Natural killer cell (primary cell): ENCODE measurements at regions not wholly inside any gene's neighbourhood (a gene's known extent, or its start where the extent isn't known, plus 50 kb on each side); places are given as distances from the start of the nearest gene placed in this dataset.

Experiments used
- ATAC-seq, 3 donors: fragments of 150-1000 bp in 2 of 3; fragments of 200-7000 bp in 1 of 3; cut with Tn5 transposase; 1 replicate in 1 of 3; 2 replicates in 2 of 3; pipeline ENCODE4 v1.10.0; 2021; ENCODE audit warnings: mild to moderate bottlenecking in 2 of 3, moderate library complexity in 2 of 3
- DNase-seq, 2 donors: peaks; one replicate each; pipeline versions ENCODE4 v3.0.0 to v3.0.0-alpha.2; 2013 to 2021; ENCODE audit warnings: mixed read lengths in 1 of 2
- H3K27ac ChIP-seq: one replicate; pipeline ENCODE4 v1.5.1; 2013; ENCODE audit warnings: mild to moderate bottlenecking, low read length
- H3K27me3 ChIP-seq: one replicate; pipeline ENCODE4 v1.6.1; 2013; ENCODE audit warnings: low read length; ENCODE audit not compliant: control insufficient read depth, insufficient read depth
- H3K36me3 ChIP-seq: one replicate; pipeline ENCODE4 v1.6.1; 2013; ENCODE audit warnings: low read length; ENCODE audit not compliant: control insufficient read depth, insufficient read depth
- H3K4me1 ChIP-seq: one replicate; pipeline ENCODE4 v1.6.1; 2013; ENCODE audit warnings: low read length; ENCODE audit not compliant: control insufficient read depth, insufficient read depth
- H3K4me3 ChIP-seq: one replicate; pipeline ENCODE4 v1.5.1; 2013; ENCODE audit warnings: low read length
- H3K9me3 ChIP-seq: one replicate; pipeline ENCODE4 v1.6.1; 2013; ENCODE audit warnings: low read length; ENCODE audit not compliant: control insufficient read depth, insufficient read depth
- H3K27ac Mint-ChIP-seq, 2 donors: one replicate each; pipeline ENCODE4 v1.8.0; 2022; ENCODE audit warnings: mild to moderate bottlenecking in 2 of 2, mixed read lengths in 2 of 2, moderate library complexity in 1 of 2
- H3K27me3 Mint-ChIP-seq, 2 donors: one replicate each; pipeline ENCODE4 v1.8.0; 2022; ENCODE audit warnings: low read depth in 2 of 2, mixed read lengths in 2 of 2
- H3K36me3 Mint-ChIP-seq: one replicate; pipeline ENCODE4 v1.8.0; 2022; ENCODE audit warnings: mixed read lengths
- H3K4me1 Mint-ChIP-seq, 2 donors: one replicate each; pipeline ENCODE4 v1.8.0; 2022; ENCODE audit warnings: mixed read lengths in 2 of 2
- H3K4me3 Mint-ChIP-seq: one replicate; pipeline ENCODE4 v1.8.0; 2022; ENCODE audit warnings: mild to moderate bottlenecking, moderate library complexity, mixed read lengths
- H3K9me3 Mint-ChIP-seq, 2 donors: one replicate each; pipeline ENCODE4 v1.8.0; 2022; ENCODE audit warnings: mixed read lengths in 2 of 2
- CTCF ChIP-seq: fragments of 200-600 bp; IDR thresholded peaks from one replicate; pipeline ENCODE4 v1.8.0; 2022; ENCODE audit warnings: antibody characterized with exemption
- WGBS: methylation state at CpG from one replicate; pipeline ENCODE4 v1.1.7; 2013; ENCODE audit warnings: missing lambda C conversion rate; ENCODE audit not compliant: insufficient coverage; 5-methylcytosine and 5-hydroxymethylcytosine counted together
- intact Hi-C: fragments of 100-400 bp; cut with micrococcal nuclease; formaldehyde crosslinking; loops from one replicate; pipeline ENCODE4 v1.14.2; 2022

GRCh38 chr16:65283181-65283651 is 161.4 kb upstream of the CDH11 start:
- Histone ChIP-seq H3K9me3 (peaks cover 5% of the 10 kb centered on the region), H3K27ac (no peak overlapping the region), H3K27me3 (no peaks in the 10 kb centered on the region), H3K4me3 (no peak overlapping the region), H3K36me3 (no peaks in the 10 kb centered on the region), H3K4me1 (no peaks in the 10 kb centered on the region)
- Mint-ChIP-seq H3K4me1 (no peaks in the 10 kb centered on the region), H3K4me3 (no peak overlapping the region), H3K27ac (no peak overlapping the region), H3K27me3 (no peaks in the 10 kb centered on the region), H3K9me3 (peaks cover 0 to 2% of the 10 kb centered on the region in 2 donors), H3K36me3 (no peaks in the 10 kb centered on the region)
- no peak for TF ChIP-seq CTCF
- 39% methylated on average over 3 of the region's 3 CpGs for WGBS
- no peak for ATAC-seq
- intact Hi-C loops = no loop called here
- DNase-seq = no peak

- no peak for TF ChIP-seq CTCF
- Mint-ChIP-seq H3K27me3 (no peaks in the 10 kb centered on the region), H3K4me3 (no peak overlapping the region), H3K36me3 (no peaks in the 10 kb centered on the region), H3K27ac (no peak overlapping the region), H3K9me3 (peaks cover 4 to 5% of the 10 kb centered on the region in 2 donors), H3K4me1 (no peaks in the 10 kb centered on the region)
- no peak for DNase-seq
- no peak for ATAC-seq
- Histone ChIP-seq H3K27ac (no peak overlapping the region), H3K4me3 (no peak overlapping the region), H3K27me3 (no peaks in the 10 kb centered on the region), H3K9me3 (peaks cover 5% of the 10 kb centered on the region), H3K4me1 (no peaks in the 10 kb centered on the region), H3K36me3 (no peaks in the 10 kb centered on the region)
- intact Hi-C loops = no loop called here
- WGBS = 79% methylated on average over 2 of the region's 2 CpGs
These were observed 159.7 kb upstream of the CDH11 start for GRCh38 chr16:65281586-65281985.

- H3K4me3 ChIP-seq = no peak overlapping the region
- no peaks in the 10 kb centered on the region for H3K27me3 ChIP-seq
- intact Hi-C loops = no loop called here
- peaks cover 4 to 5% of the 10 kb centered on the region in 2 donors for H3K9me3 Mint-ChIP-seq
- DNase-seq (no peak), ATAC-seq (no peak)
- no peaks in the 10 kb centered on the region for H3K36me3 ChIP-seq
- H3K9me3 ChIP-seq = peaks cover 5% of the 10 kb centered on the region
- no peak overlapping the region for H3K27ac Mint-ChIP-seq
- WGBS = 64% methylated on average over 8 of the region's 8 CpGs
- H3K4me3 Mint-ChIP-seq = no peak overlapping the region
- no peaks in the 10 kb centered on the region for H3K4me1 ChIP-seq
- H3K27me3 Mint-ChIP-seq = no peaks in the 10 kb centered on the region
- no peak overlapping the region for H3K27ac ChIP-seq
- H3K4me1 Mint-ChIP-seq = no peaks in the 10 kb centered on the region
- no peak for TF ChIP-seq CTCF
- H3K36me3 Mint-ChIP-seq = no peaks in the 10 kb centered on the region
These were observed 159.1 kb upstream of the CDH11 start for GRCh38 chr16:65280845-65281512.

GRCh38 chr16:65279576-65279975 is 157.7 kb upstream of the CDH11 start:
- DNase-seq = no peak
- Mint-ChIP-seq H3K27me3 (no peaks in the 10 kb centered on the region), H3K36me3 (no peaks in the 10 kb centered on the region), H3K27ac (no peak overlapping the region), H3K9me3 (peaks cover 6 to 8% of the 10 kb centered on the region in 2 donors), H3K4me1 (no peaks in the 10 kb centered on the region), H3K4me3 (no peak overlapping the region)
- no peak for ATAC-seq
- TF ChIP-seq CTCF = no peak
- 84% methylated on average over 1 of the region's 1 CpG for WGBS
- Histone ChIP-seq H3K27ac (no peak overlapping the region), H3K36me3 (no peaks in the 10 kb centered on the region), H3K9me3 (no peaks in the 10 kb centered on the region), H3K4me3 (no peak overlapping the region), H3K4me1 (no peaks in the 10 kb centered on the region), H3K27me3 (no peaks in the 10 kb centered on the region)
- intact Hi-C loops = no loop called here
